Omental fat pad (tissue), 3 donors: ENCODE measurements at regions not wholly inside any gene's neighbourhood (a gene's known extent, or its start where the extent isn't known, plus 50 kb on each side); places are given as distances from the start of the nearest gene placed in this dataset. TPM values are rescaled to one million over a fixed set of nuclear protein-coding genes. Genes with fewer than 3 reads are reported as not detected.

Experiments used
- ATAC-seq: fragments of 150-250 bp; one replicate; pipeline ENCODE4 v1.9.1; 2016; ENCODE audit warnings: mild to moderate bottlenecking, moderate library complexity; ENCODE audit not compliant: low FRiP score
- DNase-seq: peaks from one replicate; pipeline ENCODE4 v3.0.0-alpha.2; 2019; ENCODE audit warnings: low spot score
- CTCF ChIP-seq, 3 donors: fragments of 450-650 bp; IDR thresholded peaks; one replicate each; pipeline ENCODE4 v1.5.1; 2016 to 2017; ENCODE audit warnings: antibody characterized with exemption in 3 of 3, mild to moderate bottlenecking in 3 of 3, moderate library complexity in 2 of 3
- small RNA-seq: library from RNA; depleted of rRNA; stranded (forward); fragments of <200 nt; gene quantifications from one replicate; pipeline ENCODE3, GENCODE V24; 2016

GRCh38 chr18:22871809-22872525 is 61.2 kb upstream of the RBBP8 start:
- TF ChIP-seq CTCF (IDR thresholded peaks at IDR 0.05): no peak
- DNase-seq: no peak
- ATAC-seq: no peak

DNA sequence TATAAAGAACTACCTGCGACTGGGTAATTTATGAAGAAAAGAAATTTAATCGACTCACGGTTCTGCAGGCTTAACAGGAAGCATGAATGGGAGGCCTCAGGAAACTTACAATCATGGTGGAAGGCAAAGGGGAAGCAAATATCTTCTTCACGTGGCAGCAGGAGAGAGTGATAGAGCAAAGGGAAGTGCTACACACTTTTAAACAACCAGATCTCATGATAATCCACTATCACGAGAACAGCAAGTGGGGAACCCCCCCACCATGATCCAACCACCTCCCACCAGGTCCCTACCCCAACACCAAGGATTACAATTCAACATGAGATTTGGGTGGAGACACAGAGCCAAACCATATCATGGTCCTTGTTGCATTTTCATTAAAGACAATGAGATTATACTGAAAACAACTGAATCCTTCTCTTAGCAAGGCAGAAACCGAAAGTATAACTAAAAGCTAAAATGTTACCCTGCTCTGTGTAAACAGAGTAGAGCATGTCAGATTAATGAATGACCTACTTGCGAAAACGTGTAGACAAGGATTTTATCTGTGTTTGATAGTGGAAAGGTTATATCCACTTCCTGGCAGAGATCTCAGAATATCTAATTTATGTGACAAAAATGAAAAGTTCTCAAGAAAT is 60.1 kb upstream of the RBBP8 start:
- no peak for TF ChIP-seq CTCF (IDR thresholded peaks at IDR 0.05)
- no peak for DNase-seq
- ATAC-seq: peak; percentile 66

GRCh38 chr18:22879293-22879692 is 53.8 kb upstream of the RBBP8 start:
- ATAC-seq (no peak), DNase-seq (no peak)
- TF ChIP-seq CTCF (IDR thresholded peaks at IDR 0.05): no peak

DNA sequence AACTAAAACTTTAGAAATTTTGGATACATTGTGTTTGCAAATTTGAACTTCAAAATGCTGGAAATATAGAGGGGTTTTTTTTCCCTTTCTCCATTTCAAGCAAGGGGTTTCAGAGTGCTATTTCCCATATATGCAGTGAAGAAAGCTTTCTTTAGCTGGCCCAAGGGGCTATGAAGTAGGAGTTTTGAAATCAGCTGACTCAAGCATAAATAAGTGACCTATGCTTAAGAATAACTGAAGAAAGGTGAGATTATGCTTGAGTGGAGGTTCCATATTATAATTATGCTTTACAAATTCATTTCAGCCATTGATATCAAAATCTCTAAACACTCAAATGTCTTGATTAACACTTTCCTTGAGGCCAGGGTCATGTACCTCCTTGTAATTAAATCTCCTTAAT is 51.0 kb upstream of the RBBP8 start:
- TF ChIP-seq CTCF (IDR thresholded peaks at IDR 0.05): no peak
- no peak for ATAC-seq
- DNase-seq: no peak

GRCh38 chr18:22883179-22883578 is 49.9 kb upstream of the RBBP8 start:
- DNase-seq (no peak), ATAC-seq (no peak)
- TF ChIP-seq CTCF (IDR thresholded peaks at IDR 0.05): no peak

Small RNA genes in the stretch of these regions (small RNA-seq; reads per million reads assigned to genes)
- gene RNU6-1032P: not detected
